DND-41 (cell line): ENCODE measurements at regions not wholly inside any gene's neighbourhood (a gene's known extent, or its start where the extent isn't known, plus 50 kb on each side); places are given as distances from the start of the nearest gene placed in this dataset.

Experiments used
- EZH2 ChIP-seq: IDR thresholded peaks from 3 replicates; pipeline ENCODE4 v1.6.1; 2012; ENCODE audit warnings: borderline replicate concordance, low read depth, mild to moderate bottlenecking, moderate library complexity, low read length, inconsistent platforms; ENCODE audit not compliant: severe bottlenecking
- TF ChIP-seq, protein P1 (sequence below): IDR thresholded peaks from 2 replicates; pipeline ENCODE4 v1.5.1; 2012; ENCODE audit warnings: borderline replicate concordance, low read length, moderate library complexity, mild to moderate bottlenecking; ENCODE audit not compliant: poor library complexity, severe bottlenecking; ENCODE audit errors: extremely low read depth

DNA sequence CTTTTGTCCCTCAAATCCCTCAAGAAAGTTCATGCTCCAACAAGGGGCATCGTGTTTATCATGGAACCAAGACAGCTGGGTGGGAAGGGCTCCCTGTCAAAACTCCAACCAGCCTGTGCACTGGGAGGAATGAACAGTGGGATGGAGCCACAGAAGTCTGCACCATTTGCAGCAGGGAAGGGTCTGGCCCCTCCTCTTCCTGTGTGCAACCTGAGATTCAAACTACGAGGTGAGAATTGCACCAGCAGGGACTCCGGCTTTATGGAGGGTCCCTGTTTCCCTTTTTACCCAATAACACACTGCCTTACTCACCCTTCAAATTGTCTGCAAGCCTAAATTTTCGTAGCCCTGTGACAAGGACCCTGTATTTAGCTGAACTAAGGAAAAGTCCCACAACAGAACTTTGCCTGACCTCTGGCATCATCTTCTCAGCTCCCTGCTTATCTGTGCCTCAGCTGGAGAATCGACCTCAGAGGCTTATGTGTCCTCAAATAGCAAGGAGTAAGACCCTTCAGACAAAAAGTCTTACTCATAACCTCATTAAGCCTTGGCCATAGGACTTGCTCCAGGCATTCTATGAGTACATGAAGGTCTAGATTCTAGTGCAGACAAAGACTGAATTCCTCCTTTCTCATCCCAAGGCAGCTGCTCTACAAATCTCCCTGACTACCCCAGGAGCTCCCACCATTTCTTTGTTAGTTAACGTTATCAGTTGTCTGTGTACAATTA, 178.3 kb upstream of the SERPINE2 start:
- TF ChIP-seq, protein P1, sequence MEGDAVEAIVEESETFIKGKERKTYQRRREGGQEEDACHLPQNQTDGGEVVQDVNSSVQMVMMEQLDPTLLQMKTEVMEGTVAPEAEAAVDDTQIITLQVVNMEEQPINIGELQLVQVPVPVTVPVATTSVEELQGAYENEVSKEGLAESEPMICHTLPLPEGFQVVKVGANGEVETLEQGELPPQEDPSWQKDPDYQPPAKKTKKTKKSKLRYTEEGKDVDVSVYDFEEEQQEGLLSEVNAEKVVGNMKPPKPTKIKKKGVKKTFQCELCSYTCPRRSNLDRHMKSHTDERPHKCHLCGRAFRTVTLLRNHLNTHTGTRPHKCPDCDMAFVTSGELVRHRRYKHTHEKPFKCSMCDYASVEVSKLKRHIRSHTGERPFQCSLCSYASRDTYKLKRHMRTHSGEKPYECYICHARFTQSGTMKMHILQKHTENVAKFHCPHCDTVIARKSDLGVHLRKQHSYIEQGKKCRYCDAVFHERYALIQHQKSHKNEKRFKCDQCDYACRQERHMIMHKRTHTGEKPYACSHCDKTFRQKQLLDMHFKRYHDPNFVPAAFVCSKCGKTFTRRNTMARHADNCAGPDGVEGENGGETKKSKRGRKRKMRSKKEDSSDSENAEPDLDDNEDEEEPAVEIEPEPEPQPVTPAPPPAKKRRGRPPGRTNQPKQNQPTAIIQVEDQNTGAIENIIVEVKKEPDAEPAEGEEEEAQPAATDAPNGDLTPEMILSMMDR, result no peak
- TF ChIP-seq EZH2, result no peak
